Fibroblast of villous mesenchyme (primary cell): ENCODE measurements at regions not wholly inside any gene's neighbourhood (a gene's known extent, or its start where the extent isn't known, plus 50 kb on each side); places are given as distances from the start of the nearest gene placed in this dataset.

ENCODE experiments used
- DNase-seq: peaks from one replicate; pipeline ENCODE4 v3.0.0-alpha.2; 2010; ENCODE audit warnings: low read depth
- H3K4me3 ChIP-seq: 2 replicates; pipeline ENCODE4 v1.5.1; 2011; ENCODE audit warnings: low read depth, mild to moderate bottlenecking, low read length
- CTCF ChIP-seq: IDR thresholded peaks from 2 replicates; pipeline ENCODE4 v1.5.1; 2012; ENCODE audit warnings: low read depth, mild to moderate bottlenecking, low read length; ENCODE audit not compliant: insufficient read depth

DNA sequence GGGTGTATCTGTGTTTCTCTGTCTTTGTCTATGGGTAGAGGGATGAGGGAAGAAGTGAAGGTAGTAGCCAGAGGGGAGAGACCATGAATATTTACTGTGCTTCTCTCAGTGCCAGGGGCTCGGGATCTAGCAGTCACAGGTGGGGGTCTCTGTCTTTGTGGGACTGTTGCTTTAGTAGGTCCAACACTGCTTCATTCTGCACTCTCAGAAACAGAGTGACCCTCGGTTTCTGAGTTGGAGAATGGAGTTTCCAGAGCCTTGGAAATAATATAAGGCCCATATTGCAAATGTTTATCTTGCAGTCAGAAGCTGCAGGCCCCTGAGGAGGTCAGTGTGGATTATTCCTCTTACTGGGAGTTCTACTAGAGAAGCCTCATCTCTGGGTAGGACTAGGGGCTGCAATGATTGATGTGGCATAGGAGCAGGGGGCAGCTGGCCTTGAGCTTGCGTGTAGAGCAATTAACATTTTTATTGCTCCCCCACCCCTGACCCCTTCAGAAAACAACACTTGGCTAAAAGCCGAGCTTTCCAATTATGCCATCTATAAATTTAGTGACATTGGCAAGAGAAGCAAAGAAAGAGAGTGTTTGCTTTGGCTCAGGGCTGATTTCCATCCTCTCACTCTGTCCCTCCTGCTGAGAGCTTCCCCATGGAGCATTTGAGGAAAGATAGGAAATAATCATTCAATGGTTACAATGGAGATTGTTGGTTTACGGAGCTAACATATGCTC, 55.0 kb upstream of the TRPC7 start:
- TF ChIP-seq CTCF, result no peak
- H3K4me3 ChIP-seq, result no peak overlapping the region
- no peak for DNase-seq

DNA sequence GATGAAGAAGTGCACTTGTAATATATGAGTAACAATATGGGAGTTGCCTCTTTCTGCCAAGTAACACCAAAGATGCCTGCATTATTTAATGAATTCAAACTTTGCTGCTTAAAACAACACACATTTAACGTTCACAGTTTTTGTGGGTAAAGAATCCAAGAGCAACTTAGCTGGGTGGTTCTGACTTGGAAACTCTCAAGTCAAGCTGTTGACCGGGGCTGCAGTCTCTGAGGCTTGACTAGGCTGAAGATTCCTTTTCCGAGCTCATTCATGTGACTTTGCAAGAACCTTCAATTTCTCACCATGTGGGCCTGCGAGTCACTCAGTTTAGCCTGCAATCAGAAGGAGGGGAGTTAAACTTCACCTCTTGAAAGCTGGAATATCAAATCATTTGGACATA, 53.0 kb upstream of the TRPC7 start:
- no peak overlapping the region for H3K4me3 ChIP-seq
- no peak for DNase-seq
- no peak for TF ChIP-seq CTCF
